Brain microvascular endothelial cell (primary cell): ENCODE measurements at regions not wholly inside any gene's neighbourhood (a gene's known extent, or its start where the extent isn't known, plus 50 kb on each side); places are given as distances from the start of the nearest gene placed in this dataset.
"Not testable (repeated sequence)": the region's sequence is repeated elsewhere in the genome, so short reads cannot be mapped to it uniquely, and the experiment has no call there.

Source experiments
- DNase-seq: peaks from one replicate; pipeline ENCODE4 v3.0.0-alpha.2; 2020
- H3K27ac ChIP-seq: fragments of 250-450 bp; sonication (Bioruptor Pico); 2 replicates; pipeline ENCODE4 v1.5.1; 2020; ENCODE audit warnings: mild to moderate bottlenecking, moderate library complexity
- H3K27me3 ChIP-seq: fragments of 250-450 bp; sonication (Bioruptor Pico); replicated peaks from 2 replicates; pipeline ENCODE4 v1.5.1; 2020; ENCODE audit warnings: mild to moderate bottlenecking
- H3K36me3 ChIP-seq: fragments of 250-450 bp; sonication (Bioruptor Pico); replicated peaks from 2 replicates; pipeline ENCODE4 v1.5.1; 2020; ENCODE audit warnings: mild to moderate bottlenecking
- H3K4me3 ChIP-seq: 2 replicates; pipeline ENCODE4 v1.5.1; 2011; ENCODE audit warnings: low read depth, mild to moderate bottlenecking, control low read depth, low read length, moderate library complexity
- in situ Hi-C: cut with HindIII; loops from 2 replicates; pipeline ENCODE4 v1.10.0; 2017; ENCODE audit warnings: low sequenced_read_pairs, low pct_ligation_motif_present
- TF ChIP-seq, protein P1 (sequence below): IDR thresholded peaks from 2 replicates; pipeline ENCODE4 v1.5.1; 2011; ENCODE audit warnings: low read depth, mild to moderate bottlenecking, moderate library complexity, low read length, control low read depth, inconsistent platforms; ENCODE audit errors: missing control alignments

DNA sequence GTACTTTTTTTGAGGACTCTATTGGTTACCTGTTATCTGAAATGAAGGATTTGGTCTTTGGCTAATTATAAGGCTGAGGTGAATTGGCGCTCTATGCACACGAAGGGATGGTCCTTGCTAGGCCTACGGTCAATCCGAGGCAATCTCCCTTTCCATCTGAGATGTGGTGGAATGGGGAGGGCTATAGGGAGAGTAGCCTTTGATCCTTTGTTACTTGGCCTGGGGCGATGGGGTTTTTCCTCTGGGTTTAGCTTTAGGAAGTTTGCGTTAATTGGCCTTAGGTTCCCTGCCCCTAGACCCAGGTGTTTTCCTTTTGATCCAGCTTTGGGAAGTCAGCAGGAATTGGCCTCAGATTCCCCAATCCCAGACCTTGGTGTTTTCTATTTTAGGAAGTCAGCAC lies 102.1 kb upstream of the C9orf72 start:
- Histone ChIP-seq H3K4me3 (no peak overlapping the region), H3K27me3 (no peaks in the 10 kb centered on the region), H3K36me3 (no peaks in the 10 kb centered on the region), H3K27ac (no peak overlapping the region)
- no peak for DNase-seq
- TF ChIP-seq, protein P1, sequence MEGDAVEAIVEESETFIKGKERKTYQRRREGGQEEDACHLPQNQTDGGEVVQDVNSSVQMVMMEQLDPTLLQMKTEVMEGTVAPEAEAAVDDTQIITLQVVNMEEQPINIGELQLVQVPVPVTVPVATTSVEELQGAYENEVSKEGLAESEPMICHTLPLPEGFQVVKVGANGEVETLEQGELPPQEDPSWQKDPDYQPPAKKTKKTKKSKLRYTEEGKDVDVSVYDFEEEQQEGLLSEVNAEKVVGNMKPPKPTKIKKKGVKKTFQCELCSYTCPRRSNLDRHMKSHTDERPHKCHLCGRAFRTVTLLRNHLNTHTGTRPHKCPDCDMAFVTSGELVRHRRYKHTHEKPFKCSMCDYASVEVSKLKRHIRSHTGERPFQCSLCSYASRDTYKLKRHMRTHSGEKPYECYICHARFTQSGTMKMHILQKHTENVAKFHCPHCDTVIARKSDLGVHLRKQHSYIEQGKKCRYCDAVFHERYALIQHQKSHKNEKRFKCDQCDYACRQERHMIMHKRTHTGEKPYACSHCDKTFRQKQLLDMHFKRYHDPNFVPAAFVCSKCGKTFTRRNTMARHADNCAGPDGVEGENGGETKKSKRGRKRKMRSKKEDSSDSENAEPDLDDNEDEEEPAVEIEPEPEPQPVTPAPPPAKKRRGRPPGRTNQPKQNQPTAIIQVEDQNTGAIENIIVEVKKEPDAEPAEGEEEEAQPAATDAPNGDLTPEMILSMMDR: no peak
- in situ Hi-C loops: no loop called here

GRCh38 chr9:27676827-27677226 lies 103.5 kb upstream of the C9orf72 start:
- no peak for DNase-seq
- in situ Hi-C loops: no loop called here
- no peak overlapping the region for H3K4me3 ChIP-seq
- no peaks in the 10 kb centered on the region for H3K27me3 ChIP-seq
- TF ChIP-seq, protein P1: no peak
- no peaks in the 10 kb centered on the region for H3K36me3 ChIP-seq
- H3K27ac ChIP-seq: no peak overlapping the region

GRCh38 chr9:27679338-27679737 lies 106.1 kb upstream of the C9orf72 start:
- DNase-seq: no peak
- in situ Hi-C loops: no loop called here
- Histone ChIP-seq H3K36me3 (no peaks in the 10 kb centered on the region), H3K4me3 (no peak overlapping the region), H3K27me3 (no peaks in the 10 kb centered on the region), H3K27ac (no peak overlapping the region)
- TF ChIP-seq, protein P1: no peak

DNA sequence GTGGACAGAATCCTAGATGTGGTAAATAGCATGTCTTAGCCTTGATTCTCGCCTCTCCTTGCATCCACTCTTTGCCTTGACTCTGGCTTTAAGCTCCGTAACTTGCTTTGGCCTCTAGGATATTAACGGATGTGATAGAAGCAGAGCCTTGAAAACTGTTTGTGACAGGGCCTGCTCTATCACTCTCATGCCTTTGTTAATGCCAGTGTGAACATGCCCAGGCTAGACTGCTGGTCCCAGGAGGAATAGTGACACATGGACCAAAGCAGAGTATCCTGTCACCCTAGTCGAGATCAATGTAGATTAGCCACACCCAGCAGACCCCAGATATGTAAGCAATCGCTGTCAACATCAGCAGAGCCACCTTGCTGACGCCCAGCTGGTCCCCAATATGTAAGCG lies 109.9 kb upstream of the C9orf72 start:
- Histone ChIP-seq H3K36me3 (no peaks in the 10 kb centered on the region), H3K4me3 (no peak overlapping the region), H3K27me3 (no peaks in the 10 kb centered on the region), H3K27ac (no peak overlapping the region)
- in situ Hi-C loops: no loop called here
- TF ChIP-seq, protein P1: no peak
- DNase-seq: no peak

GRCh38 chr9:27688954-27689353 lies 115.7 kb upstream of the C9orf72 start:
- DNase-seq: no peak
- Histone ChIP-seq H3K36me3 (no peaks in the 10 kb centered on the region), H3K4me3 (no peak overlapping the region), H3K27me3 (no peaks in the 10 kb centered on the region), H3K27ac (no peak overlapping the region)
- TF ChIP-seq, protein P1: no peak
- in situ Hi-C loops: no loop called here

DNA sequence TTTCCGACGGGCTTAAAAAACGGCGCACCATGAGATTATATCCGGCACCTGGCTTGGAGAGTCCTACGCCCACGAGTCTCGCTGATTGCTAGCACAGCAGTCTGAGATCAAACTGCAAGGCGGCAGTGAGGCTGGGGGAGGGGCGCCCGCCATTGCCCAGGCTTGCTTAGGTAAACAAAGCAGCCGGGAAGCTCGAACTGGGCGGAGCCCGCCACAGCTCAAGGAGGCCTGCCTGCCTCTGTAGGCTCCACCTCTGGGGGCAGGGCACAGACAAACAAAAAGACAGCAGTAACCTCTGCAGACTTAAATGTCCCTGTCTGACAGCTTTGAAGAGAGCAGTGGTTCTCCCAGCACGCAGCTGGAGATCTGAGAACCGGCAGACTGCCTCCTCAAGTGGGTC lies 117.5 kb upstream of the C9orf72 start:
- H3K27me3 ChIP-seq, H3K36me3 ChIP-seq, H3K27ac ChIP-seq, DNase-seq, in situ Hi-C loops, H3K4me3 ChIP-seq: not testable (repeated sequence)
